GM23338 (cell line): ENCODE measurements at regions not wholly inside any gene's neighbourhood (a gene's known extent, or its start where the extent isn't known, plus 50 kb on each side); places are given as distances from the start of the nearest gene placed in this dataset.

Experiments used
- ATAC-seq: fragments of 200-7000 bp; cut with Tn5 transposase; 3 replicates; pipeline ENCODE4 v1.9.1; 2020
- DNase-seq: peaks from one replicate; pipeline ENCODE4 v3.0.0-alpha.2; 2015; ENCODE audit warnings: low spot score
- H2AFZ ChIP-seq: fragments of 200-600 bp; sonication (generic); 2 replicates; pipeline ENCODE4 v1.8.0; 2016; ENCODE audit warnings: antibody characterized with exemption, mild to moderate bottlenecking, moderate library complexity
- H3F3A ChIP-seq: fragments of 200-600 bp; sonication (generic); replicated peaks from 2 replicates; pipeline ENCODE4 v1.8.0; 2017; ENCODE audit warnings: antibody characterized with exemption, mixed run types, low read depth
- H3K27ac ChIP-seq: fragments of 200-600 bp; sonication (generic); 2 replicates; pipeline ENCODE4 v1.6.1; 2016; ENCODE audit warnings: low read depth
- H3K27me3 ChIP-seq: fragments of 200-600 bp; sonication (generic); 2 replicates; pipeline ENCODE4 v1.8.0; 2016; ENCODE audit warnings: mild to moderate bottlenecking, mixed run types, moderate library complexity; ENCODE audit not compliant: insufficient read depth
- H3K36me3 ChIP-seq: fragments of 200-600 bp; sonication (generic); 2 replicates; pipeline ENCODE4 v1.8.0; 2016; ENCODE audit warnings: mild to moderate bottlenecking; ENCODE audit not compliant: insufficient read depth
- H3K4me1 ChIP-seq: fragments of 200-600 bp; sonication (generic); 2 replicates; pipeline ENCODE4 v1.8.0; 2016; ENCODE audit warnings: mild to moderate bottlenecking, moderate library complexity; ENCODE audit not compliant: insufficient read depth
- H3K4me2 ChIP-seq: fragments of 200-600 bp; sonication (generic); 2 replicates; pipeline ENCODE4 v1.7.1; 2017; ENCODE audit warnings: mixed run types
- H3K4me3 ChIP-seq: fragments of 200-600 bp; sonication (generic); 2 replicates; pipeline ENCODE4 v1.6.1; 2016; ENCODE audit warnings: mixed run types
- H3K79me2 ChIP-seq: fragments of 200-600 bp; sonication (generic); replicated peaks from 2 replicates; pipeline ENCODE4 v1.8.0; 2017; ENCODE audit warnings: mild to moderate bottlenecking; ENCODE audit not compliant: insufficient read depth
- H3K9me2 ChIP-seq: fragments of 200-600 bp; sonication (generic); 2 replicates; pipeline ENCODE4 v1.8.0; 2017; ENCODE audit not compliant: insufficient read depth
- H4K20me1 ChIP-seq: fragments of 200-600 bp; sonication (generic); replicated peaks from 2 replicates; pipeline ENCODE4 v1.8.0; 2017; ENCODE audit warnings: mild to moderate bottlenecking; ENCODE audit not compliant: insufficient read depth
- H3K27ac Mint-ChIP-seq: 2 replicates; pipeline ENCODE4 v1.8.0; 2020; ENCODE audit warnings: inconsistent platforms, mild to moderate bottlenecking, moderate library complexity, mixed read lengths
- H3K27me3 Mint-ChIP-seq: 3 replicates; pipeline ENCODE4 v1.8.0; 2022; ENCODE audit warnings: low read depth, mild to moderate bottlenecking, moderate library complexity, mixed read lengths, inconsistent platforms; ENCODE audit not compliant: insufficient read depth, poor library complexity
- H3K36me3 Mint-ChIP-seq: 3 replicates; pipeline ENCODE4 v1.8.0; 2021; ENCODE audit warnings: low read depth, mild to moderate bottlenecking, inconsistent platforms, moderate library complexity, mixed read lengths
- H3K4me1 Mint-ChIP-seq: 3 replicates; pipeline ENCODE4 v1.8.0; 2020; ENCODE audit warnings: mild to moderate bottlenecking, inconsistent platforms, mixed read lengths
- H3K4me3 Mint-ChIP-seq: 3 replicates; pipeline ENCODE4 v1.8.0; 2021; ENCODE audit warnings: moderate library complexity, mild to moderate bottlenecking, inconsistent platforms, mixed read lengths
- H3K9me3 Mint-ChIP-seq: 3 replicates; pipeline ENCODE4 v1.8.0; 2020; ENCODE audit warnings: moderate library complexity, mild to moderate bottlenecking, inconsistent platforms, mixed read lengths
- CREB1 ChIP-seq: fragments of 250-450 bp; sonication (Bioruptor Pico); IDR thresholded peaks from 2 replicates; pipeline ENCODE4 v1.5.0; 2020; ENCODE audit warnings: low read depth, mild to moderate bottlenecking, moderate library complexity
- EZH2 ChIP-seq: fragments of 200-600 bp; sonication (generic); IDR thresholded peaks from one replicate; pipeline ENCODE4 v1.8.0; 2017; ENCODE audit warnings: antibody characterized with exemption, mild to moderate bottlenecking, low read depth; ENCODE audit not compliant: unreplicated experiment
- JUNB ChIP-seq: IDR thresholded peaks from one replicate; pipeline ENCODE4 v1.6.1; 2016; ENCODE audit warnings: antibody characterized with exemption; ENCODE audit not compliant: unreplicated experiment
- NANOG ChIP-seq: IDR thresholded peaks from 2 replicates; pipeline ENCODE4 v1.6.1; 2016; ENCODE audit warnings: antibody characterized with exemption, borderline replicate concordance
- STAT1 ChIP-seq: IDR thresholded peaks from one replicate; pipeline ENCODE4 v1.6.1; 2016; ENCODE audit warnings: antibody characterized with exemption; ENCODE audit not compliant: unreplicated experiment
- ZNF331 ChIP-seq: fragments of 250-450 bp; sonication (Bioruptor Pico); IDR thresholded peaks from 2 replicates; pipeline ENCODE4 v1.5.0; 2020; ENCODE audit warnings: low read depth, mild to moderate bottlenecking, moderate library complexity
- TF ChIP-seq, protein P1 (sequence below): IDR thresholded peaks from 2 replicates; pipeline ENCODE4 v1.6.1; 2016; ENCODE audit warnings: antibody characterized with exemption
- TF ChIP-seq, protein P2 (sequence below): fragments of 250-450 bp; sonication (Bioruptor Pico); IDR thresholded peaks from 2 replicates; pipeline ENCODE4 v1.5.0; 2020; ENCODE audit warnings: mild to moderate bottlenecking, moderate library complexity
- TF ChIP-seq, protein P3 (sequence below), 2 experiments: fragments of 200-600 bp in 1 of 2; sonication (generic) in 1 of 2; conservative IDR thresholded peaks; 2 replicates each; pipeline versions ENCODE4 v1.5.1 to v1.6.1; 2016 to 2017; ENCODE audit warnings: antibody characterized with exemption in 2 of 2, low read depth in 2 of 2, mild to moderate bottlenecking in 2 of 2, moderate library complexity in 1 of 2

DNA sequence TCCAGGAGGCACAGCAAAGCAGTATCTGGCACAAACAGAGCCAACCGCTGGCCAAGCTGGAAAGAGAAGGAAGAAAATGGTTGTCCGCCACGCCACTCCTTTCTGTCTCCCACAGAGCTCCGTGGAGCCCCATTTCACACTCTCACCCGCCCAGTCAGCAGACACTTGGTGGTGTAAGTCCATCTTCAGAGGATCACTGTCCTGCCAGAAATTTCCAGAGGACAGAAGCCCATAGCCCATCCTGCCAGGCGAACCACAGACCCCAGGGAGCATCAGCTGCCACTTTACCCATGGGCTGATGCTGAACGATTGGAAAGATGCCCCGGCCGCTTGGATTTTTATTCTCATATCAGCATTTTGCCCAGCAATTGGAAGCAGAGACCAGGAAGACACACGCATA, 144.7 kb upstream of the LYZL2 start:
- Mint-ChIP-seq H3K9me3 (peaks cover 31% of the 10 kb centered on the region), H3K4me1 (no peaks in the 10 kb centered on the region), H3K27me3 (peaks cover 1% of the 10 kb centered on the region), H3K36me3 (peaks cover 16% of the 10 kb centered on the region), H3K27ac (no peak overlapping the region), H3K4me3 (no peak overlapping the region)
- no peaks in the 10 kb centered on the region for H3K4me1 ChIP-seq
- H3K4me3 ChIP-seq: no peak overlapping the region
- no peaks in the 10 kb centered on the region for H3K9me2 ChIP-seq
- no peak overlapping the region for H3K4me2 ChIP-seq
- H3K79me2 ChIP-seq: no peaks in the 10 kb centered on the region
- no peak for ATAC-seq
- no peaks in the 10 kb centered on the region for H3K27me3 ChIP-seq
- no peaks in the 10 kb centered on the region for H4K20me1 ChIP-seq
- TF ChIP-seq, protein P1, sequence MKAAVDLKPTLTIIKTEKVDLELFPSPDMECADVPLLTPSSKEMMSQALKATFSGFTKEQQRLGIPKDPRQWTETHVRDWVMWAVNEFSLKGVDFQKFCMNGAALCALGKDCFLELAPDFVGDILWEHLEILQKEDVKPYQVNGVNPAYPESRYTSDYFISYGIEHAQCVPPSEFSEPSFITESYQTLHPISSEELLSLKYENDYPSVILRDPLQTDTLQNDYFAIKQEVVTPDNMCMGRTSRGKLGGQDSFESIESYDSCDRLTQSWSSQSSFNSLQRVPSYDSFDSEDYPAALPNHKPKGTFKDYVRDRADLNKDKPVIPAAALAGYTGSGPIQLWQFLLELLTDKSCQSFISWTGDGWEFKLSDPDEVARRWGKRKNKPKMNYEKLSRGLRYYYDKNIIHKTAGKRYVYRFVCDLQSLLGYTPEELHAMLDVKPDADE: no peak
- no peak for DNase-seq
- peaks cover 10% of the 10 kb centered on the region for H3K36me3 ChIP-seq
- H3K27ac ChIP-seq: no peak overlapping the region
- no peaks in the 10 kb centered on the region for H3F3A ChIP-seq
- no peak overlapping the region for H2AFZ ChIP-seq

DNA sequence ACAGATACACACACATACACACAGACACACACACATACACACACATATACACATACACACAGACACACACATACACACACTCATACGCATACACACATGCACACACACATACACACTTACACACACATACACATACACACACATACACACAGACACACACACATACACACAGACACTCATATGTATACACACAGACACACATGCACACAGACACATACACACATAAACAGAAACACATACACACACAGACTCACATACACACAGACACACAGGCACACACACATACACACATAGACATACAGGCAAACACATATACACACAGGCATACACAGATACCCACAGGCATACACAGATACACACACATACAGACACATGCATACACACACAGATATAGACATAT, 143.9 kb upstream of the LYZL2 start:
- Mint-ChIP-seq H3K27ac (no peak overlapping the region), H3K27me3 (peaks cover 1% of the 10 kb centered on the region), H3K9me3 (peaks cover 38% of the 10 kb centered on the region), H3K4me3 (no peak overlapping the region), H3K36me3 (peaks cover 22% of the 10 kb centered on the region), H3K4me1 (no peaks in the 10 kb centered on the region)
- Histone ChIP-seq H4K20me1 (no peaks in the 10 kb centered on the region), H2AFZ (no peak overlapping the region), H3K27ac (no peak overlapping the region), H3F3A (no peaks in the 10 kb centered on the region), H3K36me3 (peaks cover 10% of the 10 kb centered on the region), H3K4me3 (no peak overlapping the region), H3K4me1 (no peaks in the 10 kb centered on the region), H3K4me2 (no peak overlapping the region), H3K79me2 (no peaks in the 10 kb centered on the region), H3K9me2 (no peaks in the 10 kb centered on the region), H3K27me3 (no peaks in the 10 kb centered on the region)
- DNase-seq: no peak
- ATAC-seq: no peak
- TF ChIP-seq JUNB: no peak
- TF ChIP-seq STAT1: no peak
- no peak for TF ChIP-seq EZH2
- TF ChIP-seq NANOG: no peak
- no peak for TF ChIP-seq CREB1

DNA sequence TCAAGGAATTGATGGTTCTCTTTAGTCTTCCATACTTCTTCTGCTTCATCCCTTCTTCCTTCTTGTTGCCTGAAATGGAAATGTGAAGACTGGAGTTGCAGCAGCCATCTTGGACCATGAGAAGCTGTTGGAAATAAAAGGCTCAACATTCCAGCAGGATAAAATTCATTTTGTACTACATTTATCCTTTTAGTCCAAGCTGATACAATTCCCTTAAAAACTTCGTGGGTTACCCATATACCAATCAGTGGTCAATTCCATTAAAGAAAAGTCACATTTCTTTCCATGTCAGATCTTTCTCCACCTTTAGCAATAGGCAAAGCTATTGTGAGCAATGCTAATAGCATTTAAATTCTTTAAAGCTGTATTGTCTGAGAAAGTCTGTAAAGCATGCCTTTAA, 141.3 kb upstream of the LYZL2 start:
- Mint-ChIP-seq H3K27me3 (peaks cover 1% of the 10 kb centered on the region), H3K27ac (no peak overlapping the region), H3K4me1 (no peaks in the 10 kb centered on the region), H3K9me3 (peaks cover 60% of the 10 kb centered on the region), H3K36me3 (peaks cover 33% of the 10 kb centered on the region), H3K4me3 (no peak overlapping the region)
- Histone ChIP-seq H3K9me2 (no peaks in the 10 kb centered on the region), H3F3A (no peaks in the 10 kb centered on the region), H3K27me3 (no peaks in the 10 kb centered on the region), H3K79me2 (no peaks in the 10 kb centered on the region), H3K36me3 (peaks cover 10% of the 10 kb centered on the region), H2AFZ (no peak overlapping the region), H3K4me3 (no peak overlapping the region), H3K4me2 (no peak overlapping the region), H3K27ac (no peak overlapping the region), H4K20me1 (no peaks in the 10 kb centered on the region), H3K4me1 (no peaks in the 10 kb centered on the region)
- no peak for DNase-seq
- no peak for ATAC-seq
- no peak for TF ChIP-seq CREB1
- TF ChIP-seq JUNB: no peak
- TF ChIP-seq NANOG: no peak
- TF ChIP-seq, protein P2, sequence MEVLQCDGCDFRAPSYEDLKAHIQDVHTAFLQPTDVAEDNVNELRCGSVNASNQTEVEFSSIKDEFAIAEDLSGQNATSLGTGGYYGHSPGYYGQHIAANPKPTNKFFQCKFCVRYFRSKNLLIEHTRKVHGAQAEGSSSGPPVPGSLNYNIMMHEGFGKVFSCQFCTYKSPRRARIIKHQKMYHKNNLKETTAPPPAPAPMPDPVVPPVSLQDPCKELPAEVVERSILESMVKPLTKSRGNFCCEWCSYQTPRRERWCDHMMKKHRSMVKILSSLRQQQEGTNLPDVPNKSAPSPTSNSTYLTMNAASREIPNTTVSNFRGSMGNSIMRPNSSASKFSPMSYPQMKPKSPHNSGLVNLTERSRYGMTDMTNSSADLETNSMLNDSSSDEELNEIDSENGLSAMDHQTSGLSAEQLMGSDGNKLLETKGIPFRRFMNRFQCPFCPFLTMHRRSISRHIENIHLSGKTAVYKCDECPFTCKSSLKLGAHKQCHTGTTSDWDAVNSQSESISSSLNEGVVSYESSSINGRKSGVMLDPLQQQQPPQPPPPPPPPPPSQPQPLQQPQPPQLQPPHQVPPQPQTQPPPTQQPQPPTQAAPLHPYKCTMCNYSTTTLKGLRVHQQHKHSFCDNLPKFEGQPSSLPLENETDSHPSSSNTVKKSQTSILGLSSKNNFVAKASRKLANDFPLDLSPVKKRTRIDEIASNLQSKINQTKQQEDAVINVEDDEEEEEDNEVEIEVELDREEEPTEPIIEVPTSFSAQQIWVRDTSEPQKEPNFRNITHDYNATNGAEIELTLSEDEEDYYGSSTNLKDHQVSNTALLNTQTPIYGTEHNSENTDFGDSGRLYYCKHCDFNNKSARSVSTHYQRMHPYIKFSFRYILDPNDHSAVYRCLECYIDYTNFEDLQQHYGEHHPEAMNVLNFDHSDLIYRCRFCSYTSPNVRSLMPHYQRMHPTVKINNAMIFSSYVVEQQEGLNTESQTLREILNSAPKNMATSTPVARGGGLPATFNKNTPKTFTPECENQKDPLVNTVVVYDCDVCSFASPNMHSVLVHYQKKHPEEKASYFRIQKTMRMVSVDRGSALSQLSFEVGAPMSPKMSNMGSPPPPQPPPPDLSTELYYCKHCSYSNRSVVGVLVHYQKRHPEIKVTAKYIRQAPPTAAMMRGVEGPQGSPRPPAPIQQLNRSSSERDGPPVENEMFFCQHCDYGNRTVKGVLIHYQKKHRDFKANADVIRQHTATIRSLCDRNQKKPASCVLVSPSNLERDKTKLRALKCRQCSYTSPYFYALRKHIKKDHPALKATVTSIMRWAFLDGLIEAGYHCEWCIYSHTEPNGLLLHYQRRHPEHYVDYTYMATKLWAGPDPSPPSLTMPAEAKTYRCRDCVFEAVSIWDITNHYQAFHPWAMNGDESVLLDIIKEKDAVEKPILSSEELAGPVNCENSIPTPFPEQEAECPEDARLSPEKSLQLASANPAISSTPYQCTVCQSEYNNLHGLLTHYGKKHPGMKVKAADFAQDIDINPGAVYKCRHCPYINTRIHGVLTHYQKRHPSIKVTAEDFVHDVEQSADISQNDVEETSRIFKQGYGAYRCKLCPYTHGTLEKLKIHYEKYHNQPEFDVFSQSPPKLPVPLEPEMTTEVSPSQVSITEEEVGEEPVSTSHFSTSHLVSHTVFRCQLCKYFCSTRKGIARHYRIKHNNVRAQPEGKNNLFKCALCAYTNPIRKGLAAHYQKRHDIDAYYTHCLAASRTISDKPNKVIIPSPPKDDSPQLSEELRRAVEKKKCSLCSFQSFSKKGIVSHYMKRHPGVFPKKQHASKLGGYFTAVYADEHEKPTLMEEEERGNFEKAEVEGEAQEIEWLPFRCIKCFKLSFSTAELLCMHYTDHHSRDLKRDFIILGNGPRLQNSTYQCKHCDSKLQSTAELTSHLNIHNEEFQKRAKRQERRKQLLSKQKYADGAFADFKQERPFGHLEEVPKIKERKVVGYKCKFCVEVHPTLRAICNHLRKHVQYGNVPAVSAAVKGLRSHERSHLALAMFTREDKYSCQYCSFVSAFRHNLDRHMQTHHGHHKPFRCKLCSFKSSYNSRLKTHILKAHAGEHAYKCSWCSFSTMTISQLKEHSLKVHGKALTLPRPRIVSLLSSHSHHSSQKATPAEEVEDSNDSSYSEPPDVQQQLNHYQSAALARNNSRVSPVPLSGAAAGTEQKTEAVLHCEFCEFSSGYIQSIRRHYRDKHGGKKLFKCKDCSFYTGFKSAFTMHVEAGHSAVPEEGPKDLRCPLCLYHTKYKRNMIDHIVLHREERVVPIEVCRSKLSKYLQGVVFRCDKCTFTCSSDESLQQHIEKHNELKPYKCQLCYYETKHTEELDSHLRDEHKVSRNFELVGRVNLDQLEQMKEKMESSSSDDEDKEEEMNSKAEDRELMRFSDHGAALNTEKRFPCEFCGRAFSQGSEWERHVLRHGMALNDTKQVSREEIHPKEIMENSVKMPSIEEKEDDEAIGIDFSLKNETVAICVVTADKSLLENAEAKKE (CRISPR knock-in tag): no peak
- TF ChIP-seq ZNF331 (CRISPR knock-in tag): no peak
- TF ChIP-seq, protein P3, sequence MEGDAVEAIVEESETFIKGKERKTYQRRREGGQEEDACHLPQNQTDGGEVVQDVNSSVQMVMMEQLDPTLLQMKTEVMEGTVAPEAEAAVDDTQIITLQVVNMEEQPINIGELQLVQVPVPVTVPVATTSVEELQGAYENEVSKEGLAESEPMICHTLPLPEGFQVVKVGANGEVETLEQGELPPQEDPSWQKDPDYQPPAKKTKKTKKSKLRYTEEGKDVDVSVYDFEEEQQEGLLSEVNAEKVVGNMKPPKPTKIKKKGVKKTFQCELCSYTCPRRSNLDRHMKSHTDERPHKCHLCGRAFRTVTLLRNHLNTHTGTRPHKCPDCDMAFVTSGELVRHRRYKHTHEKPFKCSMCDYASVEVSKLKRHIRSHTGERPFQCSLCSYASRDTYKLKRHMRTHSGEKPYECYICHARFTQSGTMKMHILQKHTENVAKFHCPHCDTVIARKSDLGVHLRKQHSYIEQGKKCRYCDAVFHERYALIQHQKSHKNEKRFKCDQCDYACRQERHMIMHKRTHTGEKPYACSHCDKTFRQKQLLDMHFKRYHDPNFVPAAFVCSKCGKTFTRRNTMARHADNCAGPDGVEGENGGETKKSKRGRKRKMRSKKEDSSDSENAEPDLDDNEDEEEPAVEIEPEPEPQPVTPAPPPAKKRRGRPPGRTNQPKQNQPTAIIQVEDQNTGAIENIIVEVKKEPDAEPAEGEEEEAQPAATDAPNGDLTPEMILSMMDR (conservative IDR thresholded peaks at IDR 0.05; ENCODE audit: low read depth in 2 of 2): no peak
